K562 (cell line): ENCODE measurements at regions not wholly inside any gene's neighbourhood (a gene's known extent, or its start where the extent isn't known, plus 50 kb on each side); places are given as distances from the start of the nearest gene placed in this dataset.
A peak's percentile ranks its signal among the peaks of the same experiment; 100 is the strongest.

Source experiments
- ATAC-seq: fragments of 200-7000 bp; cut with Tn5 transposase; 3 replicates; pipeline ENCODE4 v1.9.1; 2020; ENCODE audit warnings: moderate library complexity
- BruUV-seq: library from RNA; stranded (reverse); fragments of 400-500 nt; replicated peaks from 2 replicates; lab custom pipeline; 2021; lab: Mats Ljungman, UMichigan
- CTCF ChIA-PET: fragments of 300-600 bp; formaldehyde crosslinking; extraction: SDS; loops from one replicate; lab custom pipeline; 2021; ENCODE audit warnings: low intra/inter-chr PET ratio; lab: Yijun Ruan, JAX
- POLR2A ChIA-PET: fragments of 300-600, 350-650 bp; sonication (Branson Sonifier 250); formaldehyde crosslinking; extraction: SDS; loops from one replicate; lab custom pipeline; 2021; ENCODE audit warnings: antibody characterized with exemption, inconsistent platforms; lab: Yijun Ruan, JAX
- DNase-seq, 4 experiments: peaks; one replicate each; pipeline versions ENCODE4 v3.0.0 to v3.0.0-alpha.2; 2011 to 2018; ENCODE audit warnings: low spot score in 3 of 4, mixed read lengths in 3 of 4; ENCODE audit errors: extremely low read depth in 1 of 4
- FAIRE-seq: peaks from 2 replicates; lab custom pipeline; 2011; peaks lifted over from hg19 to GRCh38; lab: Jason Lieb, UNC
- H2AFZ ChIP-seq: 2 replicates; pipeline ENCODE4 v1.6.0; 2011; ENCODE audit warnings: low read depth, low read length, control low read depth, inconsistent platforms
- H3K27ac ChIP-seq: fragments of 200-600 bp; 3 replicates; pipeline ENCODE4 v1.8.0; 2011; ENCODE audit warnings: low read depth, mild to moderate bottlenecking, control low read depth, inconsistent platforms, low read length, moderate library complexity, mixed read lengths; ENCODE audit errors: extremely low read depth
- H3K27me3 ChIP-seq, 2 experiments: fragments of 300-600 bp in 1 of 2; 2 replicates in 1 of 2; 3 replicates in 1 of 2; pipeline versions ENCODE4 v1.6.0 to v1.8.0; 2011; ENCODE audit warnings: inconsistent platforms in 2 of 2, low read length in 2 of 2, mild to moderate bottlenecking in 1 of 2, mixed read lengths in 1 of 2, moderate library complexity in 1 of 2; ENCODE audit not compliant: control insufficient read depth in 2 of 2, insufficient read depth in 2 of 2
- H3K36me3 ChIP-seq: fragments of 300-600 bp; 3 replicates; pipeline ENCODE4 v1.8.0; 2011; ENCODE audit warnings: mild to moderate bottlenecking, low read length, inconsistent platforms; ENCODE audit not compliant: control insufficient read depth, insufficient read depth
- H3K4me1 ChIP-seq, 2 experiments: fragments of 200-600 bp in 1 of 2; replicated peaks in 1 of 2; 2 replicates in 1 of 2; 3 replicates in 1 of 2; pipeline versions ENCODE4 v1.5.1 to v1.8.0; 2011; ENCODE audit warnings: inconsistent platforms in 2 of 2, low read length in 2 of 2, mild to moderate bottlenecking in 1 of 2, mixed read lengths in 1 of 2, moderate library complexity in 1 of 2; ENCODE audit not compliant: control insufficient read depth in 2 of 2, insufficient read depth in 2 of 2
- H3K4me2 ChIP-seq: 2 replicates; pipeline ENCODE4 v1.6.1; 2011; ENCODE audit warnings: low read length, control low read depth, inconsistent platforms, mixed read lengths; ENCODE audit not compliant: insufficient read depth
- H3K4me3 ChIP-seq: fragments of 200-600 bp; sonication (generic), shearing (Covaris generic); 2 replicates; pipeline ENCODE4 v1.5.1; 2016; ENCODE audit warnings: control low read depth, inconsistent platforms
- H3K79me2 ChIP-seq: fragments of 200-600 bp; 3 replicates; pipeline ENCODE4 v1.8.0; 2011; ENCODE audit warnings: low read length, inconsistent platforms; ENCODE audit not compliant: control insufficient read depth, insufficient read depth
- H3K9ac ChIP-seq, 2 experiments: 2 replicates each; pipeline versions ENCODE4 v1.6.0 to v1.6.1; 2011; ENCODE audit warnings: low read depth in 2 of 2, low read length in 2 of 2, control low read depth in 1 of 2, inconsistent platforms in 1 of 2, mild to moderate bottlenecking in 1 of 2, mixed read lengths in 1 of 2; ENCODE audit not compliant: insufficient read depth in 1 of 2
- H3K9me1 ChIP-seq: one replicate; pipeline ENCODE4 v1.6.0; 2011; ENCODE audit warnings: inconsistent platforms, mild to moderate bottlenecking, low read length, moderate library complexity; ENCODE audit not compliant: control insufficient read depth, insufficient read depth
- H3K9me3 ChIP-seq: replicated peaks from 2 replicates; pipeline ENCODE4 v1.5.1; 2011; ENCODE audit warnings: low read depth, low read length, inconsistent platforms; ENCODE audit not compliant: control insufficient read depth, insufficient read depth
- H4K20me1 ChIP-seq: replicated peaks from 2 replicates; pipeline ENCODE4 v1.6.1; 2011; ENCODE audit warnings: low read length, inconsistent platforms, mixed read lengths; ENCODE audit not compliant: control insufficient read depth, insufficient read depth
- E2F6 ChIP-seq, 2 experiments: IDR thresholded peaks; 2 replicates each; pipeline ENCODE4 v1.6.1; 2011; ENCODE audit warnings: borderline replicate concordance in 1 of 2, control low read depth in 1 of 2, low read depth in 1 of 2, low read length in 1 of 2, mild to moderate bottlenecking in 1 of 2, mixed read lengths in 1 of 2, moderate library complexity in 1 of 2; ENCODE audit not compliant: insufficient read depth in 1 of 2, insufficient read length in 1 of 2, poor library complexity in 1 of 2, severe bottlenecking in 1 of 2; ENCODE audit errors: extremely low read depth in 1 of 2
- EHMT2 ChIP-seq: fragments of 450-650 bp; IDR thresholded peaks from 2 replicates; pipeline ENCODE4 v1.6.1; 2018; ENCODE audit warnings: antibody characterized with exemption
- ELF2 ChIP-seq: fragments of 250-450 bp; sonication (Bioruptor Pico); IDR thresholded peaks from 2 replicates; pipeline ENCODE4 v1.5.0; 2021; ENCODE audit warnings: mild to moderate bottlenecking
- ETV5 ChIP-seq: sonication (generic); formaldehyde crosslinking; IDR thresholded peaks from 2 replicates; pipeline ENCODE4 v1.4.0; 2020; ENCODE audit warnings: low read depth, mild to moderate bottlenecking, missing genetic modification reagents
- HNRNPUL1 ChIP-seq: fragments of 200-400 bp; formaldehyde crosslinking; IDR thresholded peaks from 2 replicates; pipeline ENCODE4 v1.6.1; 2017; ENCODE audit warnings: low read length
- KDM1A ChIP-seq, 2 experiments: fragments of 450-650 bp; IDR thresholded peaks; 2 replicates each; pipeline ENCODE4 v1.6.1; 2016; ENCODE audit warnings: mild to moderate bottlenecking in 2 of 2
- MAFF ChIP-seq: IDR thresholded peaks from 2 replicates; pipeline ENCODE4 v1.6.1; 2012; ENCODE audit warnings: low read length, improper control_type of control experiment
- MED1 ChIP-seq: sonication (generic); formaldehyde crosslinking; IDR thresholded peaks from 2 replicates; pipeline ENCODE4 v1.8.1; 2023; ENCODE audit warnings: missing genetic modification reagents, borderline replicate concordance
- MTA1 ChIP-seq: fragments of 450-650 bp; IDR thresholded peaks from 2 replicates; pipeline ENCODE4 v1.6.1; 2017; ENCODE audit warnings: borderline replicate concordance
- MTA2 ChIP-seq: fragments of 450-650 bp; IDR thresholded peaks from 2 replicates; pipeline ENCODE4 v1.6.1; 2016; ENCODE audit warnings: low read depth
- MYC ChIP-seq, 2 experiments: fragments of 250-450 bp in 1 of 2; sonication (Bioruptor Pico) in 1 of 2; IDR thresholded peaks; 2 replicates each; pipeline versions ENCODE4 v1.5.1 to v1.6.1; 2012 to 2021; ENCODE audit warnings: low read depth in 2 of 2, borderline replicate concordance in 1 of 2, improper control_type of control experiment in 1 of 2, low read length in 1 of 2, mild to moderate bottlenecking in 1 of 2, moderate library complexity in 1 of 2
- PHF20 ChIP-seq: fragments of 450-650 bp; IDR thresholded peaks from 2 replicates; pipeline ENCODE4 v1.6.1; 2018; ENCODE audit not compliant: partially characterized antibody
- POLR2H ChIP-seq: IDR thresholded peaks from 2 replicates; pipeline ENCODE4 v1.6.1; 2016; ENCODE audit warnings: missing genetic modification characterization, low read depth, mild to moderate bottlenecking, control low read depth, missing compliant biosample characterization, moderate library complexity
- SREBF2 ChIP-seq: sonication (generic); formaldehyde crosslinking; IDR thresholded peaks from 2 replicates; pipeline ENCODE4 v1.4.0; 2020; ENCODE audit warnings: mild to moderate bottlenecking, missing genetic modification reagents
- TARDBP ChIP-seq: fragments of 450-650 bp; IDR thresholded peaks from 2 replicates; pipeline ENCODE4 v1.6.1; 2016
- VEZF1 ChIP-seq: fragments of 200-800 bp; sonication (Bioruptor generic); IDR thresholded peaks from 2 replicates; pipeline ENCODE4 v1.6.1; 2017; ENCODE audit warnings: missing genetic modification characterization, missing compliant biosample characterization
- ZC3H8 ChIP-seq: fragments of 450-650 bp; IDR thresholded peaks from 2 replicates; pipeline ENCODE4 v1.6.1; 2017
- ZFP30 ChIP-seq: fragments of 250-450 bp; sonication (Bioruptor Pico); IDR thresholded peaks from 2 replicates; pipeline ENCODE4 v1.8.0; 2022; ENCODE audit warnings: moderate library complexity, mild to moderate bottlenecking, inconsistent platforms, borderline replicate concordance
- ZFP36 ChIP-seq: fragments of 150-350 bp; IDR thresholded peaks from 2 replicates; pipeline ENCODE4 v1.6.1; 2018; ENCODE audit warnings: low read length, low read depth; ENCODE audit not compliant: partially characterized antibody
- ZKSCAN3 ChIP-seq: fragments of 250-450 bp; sonication (Bioruptor Pico); IDR thresholded peaks from 2 replicates; pipeline ENCODE4 v1.4.0; 2020
- ZNF507 ChIP-seq: conservative IDR thresholded peaks from 2 replicates; pipeline ENCODE4 v1.6.1; 2017; ENCODE audit warnings: missing genetic modification characterization, missing compliant biosample characterization
- ZNF764 ChIP-seq: fragments of 250-450 bp; sonication (Bioruptor Pico); IDR thresholded peaks from 2 replicates; pipeline ENCODE4 v1.4.0; 2020; ENCODE audit warnings: low read depth, mild to moderate bottlenecking, moderate library complexity
- WGBS: fragments of 100-300 bp; shearing (Covaris generic); methylation state at CpG from one replicate; pipeline ENCODE4 v1.1.6; 2016; ENCODE audit warnings: low coverage, mixed read lengths; ENCODE audit not compliant: insufficient coverage; ENCODE audit errors: missing lambda C conversion rate; 5-methylcytosine and 5-hydroxymethylcytosine counted together
- in situ Hi-C: fragments of 300-500 bp; cut with MboI; formaldehyde crosslinking; loops from 4 replicates; pipeline ENCODE4 v1.15.0; 2018; ENCODE audit warnings: inconsistent platforms, mixed read lengths
- intact Hi-C: fragments of 100-400 bp; cut with micrococcal nuclease; formaldehyde crosslinking; loops from 2 replicates; pipeline ENCODE4 v1.14.2; 2022

GRCh38 chr2:121075006-121075551 is 209.9 kb downstream of the TFCP2L1 start:
- H2AFZ ChIP-seq, result peak overlapping the region; percentile 47; the same call in 1 of the 2 replicates
- H4K20me1 ChIP-seq, result peaks cover 29% of the 10 kb centered on the region
- BruUV-seq, result TSS peak; percentile 100
- WGBS, result 1% methylated on average over 14 of the region's 14 CpGs
- 0 out of 2 replicates have a peak overlapping the region, but pooled peaks have one; percentile 44 for H3K4me2 ChIP-seq
- peaks cover 2% of the 10 kb centered on the region for H3K9me1 ChIP-seq
- peak overlapping the region in 1 of 2 experiments; percentile 37; a peak in 2 of 4 replicates for H3K9ac ChIP-seq
- ATAC-seq (peak; percentile 87), FAIRE-seq (peak; percentile 89), DNase-seq (peak; percentile 83 to 92 (median 87))
- POLR2A ChIA-PET, result interaction anchor here (0.6 to 1.9 kb wide), 48 partner anchors 9 to 1855 kb away, joined by 3 to 12 read pairs (median 3); partner anchors contain the start of gene RNU4ATAC
- H3K27ac ChIP-seq, result peak overlapping the region; percentile 25; the same call in 1 of the 3 replicates
- CTCF ChIA-PET, result no interaction called here
- in situ Hi-C loops (loop anchor here (5.0 to 25.0 kb wide), 2 partner anchors 378 to 712 kb away; no protein-coding TSS in a partner anchor), intact Hi-C loops (loop anchor here (1.0 to 10.0 kb wide), 2 partner anchors 190 to 455 kb away; partner anchors contain the start of gene RNU4ATAC)
- H3K27me3 ChIP-seq, result peaks cover 6 to 50% of the 10 kb centered on the region in 2 experiments; a peak in 4 of 5 replicates
- peaks cover 0 to 21% of the 10 kb centered on the region in 2 experiments; a peak in 2 of 5 replicates for H3K4me1 ChIP-seq
- no peaks in the 10 kb centered on the region for H3K9me3 ChIP-seq
- H3K4me3 ChIP-seq, result no peak overlapping the region
- H3K36me3 ChIP-seq, result no peaks in the 10 kb centered on the region
- no peaks in the 10 kb centered on the region for H3K79me2 ChIP-seq
- peak; percentile 77 for TF ChIP-seq MAFF
- 0 out of 2 replicates have a peak, but pooled peaks have one; percentile 29 for TF ChIP-seq ETV5 (CRISPR knock-in tag)
- no peak for TF ChIP-seq MTA1
- TF ChIP-seq POLR2H (tag), result peak; percentile 98
- no peak for TF ChIP-seq SREBF2 (CRISPR knock-in tag)
- TF ChIP-seq PHF20, result no peak
- TF ChIP-seq ZC3H8, result peak; percentile 98
- TF ChIP-seq ZFP30 (CRISPR knock-in tag), result peak; percentile 83; the same call in 1 of the 2 replicates
- TF ChIP-seq ELF2 (CRISPR knock-in tag), result no peak
- peak; percentile 93 for TF ChIP-seq VEZF1 (CRISPR knock-in tag)
- peak in 1 of 2 experiments; percentile 71 for TF ChIP-seq E2F6 (IDR thresholded peaks at IDR 0.05; ENCODE audit: borderline replicate concordance in 1 of 2, extremely low read depth in 1 of 2, insufficient read depth in 1 of 2, insufficient read length in 1 of 2, low read depth in 1 of 2, low read length in 1 of 2, poor library complexity in 1 of 2, severe bottlenecking in 1 of 2)
- TF ChIP-seq HNRNPUL1, result peak; percentile 100
- TF ChIP-seq EHMT2, result no peak
- TF ChIP-seq MTA2, result no peak
- TF ChIP-seq ZNF764 (CRISPR knock-in tag), result peak; percentile 76
- peak; percentile 75 for TF ChIP-seq MYC (IDR thresholded peaks at IDR 0.05; ENCODE audit: low read depth, low read length)
- no peak for TF ChIP-seq MYC (CRISPR knock-in tag; IDR thresholded peaks at IDR 0.05; ENCODE audit: borderline replicate concordance, low read depth)
- TF ChIP-seq ZNF507, result no peak
- peak in 1 of 2 experiments; percentile 62; a peak in 2 of 4 replicates for TF ChIP-seq KDM1A (IDR thresholded peaks at IDR 0.05)
- TF ChIP-seq ZFP36, result no peak
- peak; percentile 48; the same call in 1 of the 2 replicates for TF ChIP-seq TARDBP
- no peak for TF ChIP-seq ZKSCAN3
- TF ChIP-seq MED1 (CRISPR knock-in tag), result 0 out of 2 replicates have a peak, but pooled peaks have one; percentile 81
